A549 (cell line): ENCODE measurements at regions not wholly inside any gene's neighbourhood (a gene's known extent, or its start where the extent isn't known, plus 50 kb on each side); places are given as distances from the start of the nearest gene placed in this dataset.

Experiments
- ATAC-seq, 2 experiments: fragments of 200-7000 bp in 1 of 2; fragments of >200 bp in 1 of 2; cut with Nextera tagmentation in 1 of 2; cut with Tn5 transposase in 1 of 2; 3 replicates each; pipeline versions ENCODE4 v1.8.0 to v1.9.1; 2018 to 2020; ENCODE audit warnings: mild to moderate bottlenecking in 1 of 2, moderate library complexity in 1 of 2
- CTCF ChIA-PET: fragments of 300-600 bp; sonication (Branson Sonifier 250); formaldehyde crosslinking; extraction: SDS; loops from one replicate; lab custom pipeline; 2021; ENCODE audit warnings: antibody characterized with exemption, inconsistent platforms; lab: Yijun Ruan, JAX
- POLR2A ChIA-PET: fragments of 350-600 bp; formaldehyde crosslinking; extraction: SDS; loops from one replicate; lab custom pipeline; 2021; ENCODE audit warnings: antibody characterized with exemption, inconsistent platforms; lab: Yijun Ruan, JAX
- DNase-seq, 2 experiments: peaks; one replicate each; pipeline versions ENCODE4 v3.0.0 to v3.0.0-alpha.2; 2011 to 2016; ENCODE audit warnings: low read depth in 1 of 2, low spot score in 1 of 2
- FAIRE-seq: peaks from 2 replicates; lab custom pipeline; 2011; peaks lifted over from hg19 to GRCh38; lab: Jason Lieb, UNC
- H3K27ac ChIP-seq, 2 experiments: fragments of >200 bp; sonication (Bioruptor Twin); formaldehyde crosslinking; 3 replicates each; pipeline ENCODE4 v1.5.1; 2016 to 2017
- H3K4me1 ChIP-seq: fragments of >200 bp; sonication (Bioruptor Twin); formaldehyde crosslinking; 3 replicates; pipeline ENCODE4 v1.6.1; 2016
- H3K4me2 ChIP-seq: fragments of >200 bp; sonication (Bioruptor Twin); formaldehyde crosslinking; 3 replicates; pipeline ENCODE4 v1.6.1; 2016
- H3K4me3 ChIP-seq: fragments of >200 bp; sonication (Bioruptor Twin); formaldehyde crosslinking; 3 replicates; pipeline ENCODE4 v1.5.1; 2016
- H3K9me3 ChIP-seq: fragments of >200 bp; sonication (Bioruptor Twin); formaldehyde crosslinking; 3 replicates; pipeline ENCODE4 v1.6.1; 2016
- CBX2 ChIP-seq: fragments of 200-600 bp; sonication (generic); IDR thresholded peaks from 2 replicates; pipeline ENCODE4 v1.6.1; 2016; ENCODE audit warnings: low read depth, mild to moderate bottlenecking, borderline replicate concordance
- CBX8 ChIP-seq: fragments of 200-600 bp; sonication (generic); IDR thresholded peaks from 2 replicates; pipeline ENCODE4 v1.6.1; 2016
- CEBPB ChIP-seq, 2 experiments: fragments of >200 bp in 1 of 2; sonication (Bioruptor Twin) in 1 of 2; formaldehyde crosslinking in 1 of 2; IDR thresholded peaks; 2 replicates each; pipeline ENCODE4 v1.6.1; 2012 to 2016
- CHD2 ChIP-seq: fragments of 150-350 bp; IDR thresholded peaks from 2 replicates; pipeline ENCODE4 v1.6.1; 2014; ENCODE audit warnings: low read length; ENCODE audit not compliant: partially characterized antibody
- CTCF ChIP-seq: fragments of >200 bp; sonication (Bioruptor Twin); formaldehyde crosslinking; IDR thresholded peaks from 3 replicates; pipeline ENCODE4 v1.5.1; 2016
- EHF ChIP-seq: fragments of 250-450 bp; sonication (Bioruptor Pico); IDR thresholded peaks from 2 replicates; pipeline ENCODE4 v1.5.0; 2020; ENCODE audit warnings: mild to moderate bottlenecking
- EHMT2 ChIP-seq: fragments of 200-600 bp; sonication (generic); IDR thresholded peaks from 2 replicates; pipeline ENCODE4 v1.6.1; 2016; ENCODE audit warnings: antibody characterized with exemption, low read depth, mild to moderate bottlenecking, moderate library complexity
- ELK1 ChIP-seq: fragments of 150-350 bp; IDR thresholded peaks from 2 replicates; pipeline ENCODE4 v1.6.1; 2014; ENCODE audit warnings: low read depth, mild to moderate bottlenecking, low read length
- EP300 ChIP-seq, 2 experiments: fragments of >200 bp; sonication (Bioruptor Twin); formaldehyde crosslinking; IDR thresholded peaks; 2 replicates in 1 of 2; 3 replicates in 1 of 2; pipeline ENCODE4 v1.6.1; 2016 to 2017
- FOSB ChIP-seq: fragments of 250-450 bp; sonication (Bioruptor Pico); IDR thresholded peaks from 2 replicates; pipeline ENCODE4 v1.5.0; 2020; ENCODE audit warnings: mild to moderate bottlenecking, moderate library complexity
- FOXS1 ChIP-seq: fragments of 250-450 bp; sonication (Bioruptor Pico); IDR thresholded peaks from 2 replicates; pipeline ENCODE4 v1.5.0; 2020; ENCODE audit warnings: mild to moderate bottlenecking, moderate library complexity
- GATA3 ChIP-seq: IDR thresholded peaks from 2 replicates; pipeline ENCODE4 v1.6.1; 2012; ENCODE audit warnings: borderline replicate concordance
- HDAC2 ChIP-seq: fragments of 200-600 bp; sonication (generic); IDR thresholded peaks from 2 replicates; pipeline ENCODE4 v1.6.1; 2016
- HES2 ChIP-seq: fragments of >200 bp; sonication (Bioruptor Twin); formaldehyde crosslinking; IDR thresholded peaks from 2 replicates; pipeline ENCODE4 v1.6.1; 2016
- HEYL ChIP-seq: fragments of 250-450 bp; sonication (Bioruptor Pico); IDR thresholded peaks from 2 replicates; pipeline ENCODE4 v1.8.0; 2021; ENCODE audit warnings: mild to moderate bottlenecking, moderate library complexity
- HOXB13 ChIP-seq: fragments of 250-450 bp; sonication (Bioruptor Pico); IDR thresholded peaks from 2 replicates; pipeline ENCODE4 v1.5.0; 2020; ENCODE audit warnings: low read depth, mild to moderate bottlenecking, moderate library complexity
- JUNB ChIP-seq: fragments of >200 bp; sonication (Bioruptor Twin); formaldehyde crosslinking; IDR thresholded peaks from 2 replicates; pipeline ENCODE4 v1.6.1; 2016
- MAFK ChIP-seq: fragments of 450-650 bp; IDR thresholded peaks from 2 replicates; pipeline ENCODE4 v1.6.1; 2014; ENCODE audit not compliant: partially characterized antibody
- MAZ ChIP-seq: fragments of 150-350 bp; IDR thresholded peaks from 2 replicates; pipeline ENCODE4 v1.6.1; 2014; ENCODE audit warnings: antibody characterized with exemption, low read depth, low read length, borderline replicate concordance
- NPAS2 ChIP-seq: fragments of 250-450 bp; sonication (Bioruptor Pico); IDR thresholded peaks from 2 replicates; pipeline ENCODE4 v1.8.0; 2022; ENCODE audit warnings: mild to moderate bottlenecking, moderate library complexity, borderline replicate concordance
- NR3C1 ChIP-seq: fragments of >200 bp; sonication (Bioruptor Twin); formaldehyde crosslinking; IDR thresholded peaks from 3 replicates; pipeline ENCODE4 v1.6.1; 2017
- PHF8 ChIP-seq: fragments of 200-600 bp; sonication (generic); IDR thresholded peaks from 2 replicates; pipeline ENCODE4 v1.6.1; 2016; ENCODE audit warnings: low read depth, mild to moderate bottlenecking, antibody characterized with exemption, moderate library complexity, borderline replicate concordance
- POLR2A ChIP-seq: IDR thresholded peaks from 2 replicates; pipeline ENCODE4 v1.6.1; 2012; ENCODE audit warnings: mild to moderate bottlenecking, low read length
- POLR2AphosphoS2 ChIP-seq: conservative IDR thresholded peaks from 2 replicates; pipeline ENCODE4 v1.6.1; 2012; ENCODE audit warnings: low read length, improper control_type of control experiment, inconsistent platforms
- RAD21 ChIP-seq, 2 experiments: fragments of >200 bp in 1 of 2; sonication (Bioruptor Twin) in 1 of 2; formaldehyde crosslinking in 1 of 2; IDR thresholded peaks in 1 of 2; conservative IDR thresholded peaks in 1 of 2; 2 replicates in 1 of 2; 3 replicates in 1 of 2; pipeline ENCODE4 v1.6.1; 2012 to 2018; ENCODE audit warnings: inconsistent platforms in 1 of 2
- RARB ChIP-seq: fragments of 250-450 bp; sonication (Bioruptor Pico); IDR thresholded peaks from 2 replicates; pipeline ENCODE4 v1.8.0; 2021; ENCODE audit warnings: mild to moderate bottlenecking, moderate library complexity
- RNF2 ChIP-seq: fragments of 200-600 bp; sonication (generic); IDR thresholded peaks from 2 replicates; pipeline ENCODE4 v1.6.1; 2016; ENCODE audit warnings: low read depth, mild to moderate bottlenecking, antibody characterized with exemption, moderate library complexity, borderline replicate concordance
- SMC3 ChIP-seq: fragments of >200 bp; sonication (Bioruptor Twin); formaldehyde crosslinking; IDR thresholded peaks from 3 replicates; pipeline ENCODE4 v1.6.1; 2018; ENCODE audit warnings: inconsistent platforms
- SREBF2 ChIP-seq: fragments of 450-650 bp; IDR thresholded peaks from 2 replicates; pipeline ENCODE4 v1.6.1; 2014; ENCODE audit warnings: mild to moderate bottlenecking, moderate library complexity
- ZNF302 ChIP-seq: fragments of 250-450 bp; sonication (Bioruptor Pico); IDR thresholded peaks from 2 replicates; pipeline ENCODE4 v1.9.0; 2021; ENCODE audit warnings: inconsistent platforms, mild to moderate bottlenecking, moderate library complexity
- ZSCAN20 ChIP-seq: fragments of 250-450 bp; sonication (Bioruptor Pico); IDR thresholded peaks from 2 replicates; pipeline ENCODE4 v1.8.0; 2022; ENCODE audit warnings: mild to moderate bottlenecking, moderate library complexity
- WGBS: methylation state at CpG from one replicate; pipeline ENCODE4 v1.1.6; 2017; ENCODE audit errors: missing lambda C conversion rate; 5-methylcytosine and 5-hydroxymethylcytosine counted together

GRCh38 chr9:16924311-16924915 is 53.9 kb upstream of the BNC2 start:
- 73% methylated on average over 25 of the region's 32 CpGs for WGBS
- DNase-seq: no peak

GRCh38 chr9:16921855-16922254 is 51.4 kb upstream of the BNC2 start:
- H3K4me3 ChIP-seq: no peak overlapping the region
- peak in 1 of 2 experiments; percentile 70; a peak in 2 of 6 replicates for ATAC-seq
- H3K4me2 ChIP-seq: peak overlapping the region; percentile 25; the same call in 1 of the 3 replicates
- DNase-seq: peak in 1 of 2 experiments; percentile 46
- ChIA-PET POLR2A (no interaction called here), CTCF (no interaction called here)
- WGBS: 6% methylated on average over 3 of the region's 3 CpGs
- H3K4me1 ChIP-seq: no peaks in the 10 kb centered on the region
- peaks cover 2% of the 10 kb centered on the region; the same call in 1 of the 3 replicates for H3K9me3 ChIP-seq
- no peak for FAIRE-seq
- peak overlapping the region in 1 of 2 experiments; percentile 10; a peak in 1 of 6 replicates for H3K27ac ChIP-seq
- TF ChIP-seq HEYL (CRISPR knock-in tag) (no peak), MAFK (peak; percentile 12), CBX2 (no peak), PHF8 (no peak), EHMT2 (no peak), RAD21 (conservative IDR thresholded peaks at IDR 0.05 in 1 of 2, IDR thresholded peaks at IDR 0.05 in 1 of 2) (peak; percentile 55 to 56), SMC3 (peak; percentile 40; the same call in 1 of the 3 replicates), NPAS2 (CRISPR knock-in tag) (no peak), NR3C1 (no peak), ZNF302 (CRISPR knock-in tag) (no peak), EHF (CRISPR knock-in tag) (no peak), CBX8 (no peak), ELK1 (no peak), POLR2AphosphoS2 (no peak), RARB (CRISPR knock-in tag) (no peak), GATA3 (no peak; the same call in 1 of the 2 replicates), EP300 (IDR thresholded peaks at IDR 0.05) (no peak), CTCF (peak; percentile 29; the same call in 2 of the 3 replicates), ZSCAN20 (no peak), MAZ (no peak), CEBPB (IDR thresholded peaks at IDR 0.05) (no peak), CHD2 (no peak), HOXB13 (CRISPR knock-in tag) (no peak), FOSB (CRISPR knock-in tag) (no peak), JUNB (peak; percentile 19; the same call in 1 of the 2 replicates)

More at GRCh38 chr9:16924311-16924915, 53.9 kb upstream of the BNC2 start:
- peaks cover 6% of the 10 kb centered on the region for H3K4me1 ChIP-seq
- POLR2A ChIA-PET: no interaction called here
- CTCF ChIA-PET: interaction anchor here (0.9 kb wide), 1 partner anchor 11 kb away, joined by 3 read pairs; no protein-coding TSS in a partner anchor
- ATAC-seq: no peak
- FAIRE-seq: no peak
- no peak for TF ChIP-seq SREBF2
- no peak for TF ChIP-seq CHD2
- no peak for TF ChIP-seq HES2
- TF ChIP-seq MAFK: no peak
- no peak for TF ChIP-seq POLR2A
- no peak for TF ChIP-seq CBX2
- TF ChIP-seq HDAC2: no peak
- no peak for TF ChIP-seq RNF2
- TF ChIP-seq CBX8: no peak
- TF ChIP-seq CTCF: no peak
- TF ChIP-seq FOXS1 (CRISPR knock-in tag): no peak
- no peak for TF ChIP-seq PHF8
- H3K4me3 ChIP-seq: no peak overlapping the region
- H3K9me3 ChIP-seq: peaks cover 2% of the 10 kb centered on the region; the same call in 1 of the 3 replicates
- no peak overlapping the region for H3K4me2 ChIP-seq
- H3K27ac ChIP-seq: no peak overlapping the region
